DND-41 (cell line): ENCODE measurements at regions not wholly inside any gene's neighbourhood (a gene's known extent, or its start where the extent isn't known, plus 50 kb on each side); places are given as distances from the start of the nearest gene placed in this dataset.

ENCODE experiments used
- EZH2 ChIP-seq: IDR thresholded peaks from 3 replicates; pipeline ENCODE4 v1.6.1; 2012; ENCODE audit warnings: borderline replicate concordance, low read depth, mild to moderate bottlenecking, moderate library complexity, low read length, inconsistent platforms; ENCODE audit not compliant: severe bottlenecking
- TF ChIP-seq, protein P1 (sequence below): IDR thresholded peaks from 2 replicates; pipeline ENCODE4 v1.5.1; 2012; ENCODE audit warnings: borderline replicate concordance, low read length, moderate library complexity, mild to moderate bottlenecking; ENCODE audit not compliant: poor library complexity, severe bottlenecking; ENCODE audit errors: extremely low read depth

DNA sequence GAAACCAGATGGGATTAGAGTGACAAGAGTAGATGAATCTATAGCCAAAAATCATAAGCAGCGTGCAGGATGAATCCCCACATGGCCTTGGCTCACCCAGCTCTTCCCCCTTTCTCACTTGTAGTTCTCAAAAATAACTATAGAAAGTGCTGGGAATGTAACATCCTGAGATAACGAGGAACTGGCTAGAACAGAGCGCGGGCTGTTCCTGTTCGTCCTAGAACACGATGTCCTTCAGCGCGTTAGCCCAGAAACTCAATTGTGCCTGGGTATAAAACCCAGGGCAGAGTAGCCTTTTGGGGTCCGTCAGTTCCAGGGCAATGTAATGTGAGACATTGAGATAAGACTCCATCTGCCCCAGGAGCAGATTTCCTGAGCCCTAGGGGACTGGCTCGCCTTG lies 326.2 kb downstream of the TSHZ3 start:
- TF ChIP-seq, protein P1, sequence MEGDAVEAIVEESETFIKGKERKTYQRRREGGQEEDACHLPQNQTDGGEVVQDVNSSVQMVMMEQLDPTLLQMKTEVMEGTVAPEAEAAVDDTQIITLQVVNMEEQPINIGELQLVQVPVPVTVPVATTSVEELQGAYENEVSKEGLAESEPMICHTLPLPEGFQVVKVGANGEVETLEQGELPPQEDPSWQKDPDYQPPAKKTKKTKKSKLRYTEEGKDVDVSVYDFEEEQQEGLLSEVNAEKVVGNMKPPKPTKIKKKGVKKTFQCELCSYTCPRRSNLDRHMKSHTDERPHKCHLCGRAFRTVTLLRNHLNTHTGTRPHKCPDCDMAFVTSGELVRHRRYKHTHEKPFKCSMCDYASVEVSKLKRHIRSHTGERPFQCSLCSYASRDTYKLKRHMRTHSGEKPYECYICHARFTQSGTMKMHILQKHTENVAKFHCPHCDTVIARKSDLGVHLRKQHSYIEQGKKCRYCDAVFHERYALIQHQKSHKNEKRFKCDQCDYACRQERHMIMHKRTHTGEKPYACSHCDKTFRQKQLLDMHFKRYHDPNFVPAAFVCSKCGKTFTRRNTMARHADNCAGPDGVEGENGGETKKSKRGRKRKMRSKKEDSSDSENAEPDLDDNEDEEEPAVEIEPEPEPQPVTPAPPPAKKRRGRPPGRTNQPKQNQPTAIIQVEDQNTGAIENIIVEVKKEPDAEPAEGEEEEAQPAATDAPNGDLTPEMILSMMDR = no peak
- TF ChIP-seq EZH2 = no peak
